ENCODE measurements at regions not wholly inside any gene's neighbourhood (a gene's known extent, or its start where the extent isn't known, plus 50 kb on each side); places are given as distances from the start of the nearest gene placed in this dataset.
"Not testable (repeated sequence)": the region's sequence is repeated elsewhere in the genome, so short reads cannot be mapped to it uniquely, and the experiment has no call there.

- no peak for DNase-seq
These were observed 440.0 kb downstream of the AASDHPPT start for GRCh38 chr11:106517426-106517825.

- DNase-seq: no peak
These were observed 442.9 kb downstream of the AASDHPPT start for GRCh38 chr11:106520146-106520912.

GRCh38 chr11:106520920-106521319 is 443.5 kb downstream of the AASDHPPT start:
- DNase-seq: no peak

GRCh38 chr11:106523171-106523570 is 445.7 kb downstream of the AASDHPPT start:
- no peak for DNase-seq

GRCh38 chr11:106523921-106524320 is 446.5 kb downstream of the AASDHPPT start:
- DNase-seq: no peak

- no peak for DNase-seq
These were observed 447.0 kb downstream of the AASDHPPT start for GRCh38 chr11:106524436-106524835.

- not testable (repeated sequence) for DNase-seq
These were observed 454.2 kb downstream of the AASDHPPT start for GRCh38 chr11:106531648-106532047.

- no peak for DNase-seq
These were observed 455.6 kb downstream of the AASDHPPT start for GRCh38 chr11:106533046-106533445.

- DNase-seq: no peak
These were observed 462.5 kb downstream of the AASDHPPT start for GRCh38 chr11:106540001-106540400.

GRCh38 chr11:106548406-106548805 is 469.9 kb downstream of the GUCY1A2 start:
- no peak for DNase-seq

- no peak for DNase-seq
These were observed 466.3 kb downstream of the GUCY1A2 start for GRCh38 chr11:106551744-106552673.

GRCh38 chr11:106552694-106553203 is 465.5 kb downstream of the GUCY1A2 start:
- DNase-seq: no peak

GRCh38 chr11:106553304-106553703 is 465.0 kb downstream of the GUCY1A2 start:
- no peak for DNase-seq

GRCh38 chr11:106555566-106556250 is 462.6 kb downstream of the GUCY1A2 start:
- not testable (repeated sequence) for DNase-seq

GRCh38 chr11:106565326-106565725 is 452.9 kb downstream of the GUCY1A2 start:
- DNase-seq: no peak

GRCh38 chr11:106568632-106569031 is 449.6 kb downstream of the GUCY1A2 start:
- no peak for DNase-seq

- not testable (repeated sequence) for DNase-seq
These were observed 440.9 kb downstream of the GUCY1A2 start for GRCh38 chr11:106577384-106577783.

- no peak for DNase-seq
These were observed 436.9 kb downstream of the GUCY1A2 start for GRCh38 chr11:106581399-106581798.

GRCh38 chr11:106585061-106585460 is 433.2 kb downstream of the GUCY1A2 start:
- DNase-seq: peak; percentile 32

GRCh38 chr11:106594751-106595351 is 423.4 kb downstream of the GUCY1A2 start:
- no peak for DNase-seq

- no peak for DNase-seq
These were observed 416.5 kb downstream of the GUCY1A2 start for GRCh38 chr11:106601684-106602297.

GRCh38 chr11:106608677-106609076 is 409.6 kb downstream of the GUCY1A2 start:
- no peak for DNase-seq
